IPS-NIHi7 (cell line): ENCODE measurements at regions not wholly inside any gene's neighbourhood (a gene's known extent, or its start where the extent isn't known, plus 50 kb on each side); places are given as distances from the start of the nearest gene placed in this dataset.
"Not testable (repeated sequence)": the region's sequence is repeated elsewhere in the genome, so short reads cannot be mapped to it uniquely, and the experiment has no call there.

Experiments used
- DNase-seq: peaks from one replicate; pipeline ENCODE4 v3.0.0; 2012; ENCODE audit warnings: mixed read lengths; ENCODE audit errors: extremely low spot score

GRCh38 chr9:101861472-101861871 lies 123.0 kb upstream of the GRIN3A start:
- no peak for DNase-seq

DNA sequence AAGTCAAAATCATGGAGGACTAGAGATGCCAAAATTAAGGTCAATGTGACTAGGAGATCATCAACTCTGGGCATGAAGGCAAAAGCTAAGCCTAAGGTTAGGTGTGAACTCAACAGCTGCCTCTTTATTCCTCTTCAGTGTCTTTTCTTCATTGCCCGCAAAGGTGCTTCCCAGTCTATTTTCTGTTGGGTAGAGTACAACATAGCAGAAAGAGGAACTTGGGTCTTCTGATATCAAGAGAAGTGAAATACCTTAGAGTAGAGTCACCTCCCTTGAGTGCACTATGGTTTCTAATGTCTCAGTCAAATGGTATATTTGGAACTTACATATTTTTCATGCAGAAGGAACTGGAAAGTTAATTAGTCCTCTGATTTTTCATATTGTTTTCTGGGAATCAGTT lies 122.5 kb upstream of the GRIN3A start:
- no peak for DNase-seq

GRCh38 chr9:101859620-101860019 lies 121.2 kb upstream of the GRIN3A start:
- DNase-seq: no peak

DNA sequence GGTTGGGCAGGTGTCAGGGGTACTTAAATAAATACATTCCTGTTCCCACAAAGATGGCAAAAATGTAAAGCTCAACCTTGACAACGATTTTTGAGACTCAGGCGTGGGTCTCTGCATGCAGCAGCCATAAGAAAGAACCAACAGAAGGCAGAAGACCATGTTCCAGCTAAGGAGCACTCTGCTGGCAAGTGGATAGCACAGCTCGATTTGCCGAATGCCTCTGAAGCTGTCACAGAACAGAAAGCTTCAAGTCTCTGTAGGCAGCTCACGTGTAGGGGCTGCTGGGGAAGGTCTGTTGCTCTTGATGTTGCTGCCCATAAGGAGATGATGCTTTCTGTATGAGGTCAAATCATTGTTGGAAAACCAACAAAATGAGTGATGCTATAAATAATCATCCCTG lies 119.6 kb upstream of the GRIN3A start:
- no peak for DNase-seq

DNA sequence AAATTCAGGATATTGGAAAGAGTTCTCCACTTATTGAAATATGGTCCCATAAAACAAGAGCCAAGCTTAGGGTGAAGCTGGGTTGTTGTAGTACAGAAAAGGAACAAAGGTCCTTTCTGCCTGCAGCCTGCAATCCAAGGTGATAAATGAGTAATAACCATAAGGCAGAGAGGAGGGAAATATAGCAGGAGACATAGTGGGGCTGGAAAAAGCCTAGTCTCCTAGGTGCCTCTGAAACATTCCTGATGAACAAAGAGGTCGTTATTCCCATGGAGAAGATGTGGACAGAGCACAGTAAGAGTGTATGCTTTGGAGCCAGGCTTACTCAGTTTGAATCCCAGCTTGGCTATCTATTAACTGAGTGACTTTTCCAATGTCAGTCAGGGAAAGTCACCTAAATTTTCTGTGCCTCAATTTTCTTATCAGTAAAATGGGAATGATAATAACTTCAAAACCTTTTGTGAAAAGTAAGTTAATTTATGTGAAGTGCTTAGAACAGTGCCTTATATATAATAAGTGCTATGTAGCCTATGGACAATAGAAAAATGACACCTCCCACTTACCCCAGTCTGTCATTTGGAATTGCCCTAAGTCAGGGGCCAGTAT lies 110.8 kb upstream of the GRIN3A start:
- DNase-seq: no peak

GRCh38 chr9:101848485-101848919 lies 110.1 kb upstream of the GRIN3A start:
- DNase-seq: no peak

GRCh38 chr9:101846161-101846560 lies 107.7 kb upstream of the GRIN3A start:
- no peak for DNase-seq

GRCh38 chr9:101840694-101841188 lies 102.3 kb upstream of the GRIN3A start:
- DNase-seq: no peak

GRCh38 chr9:101838988-101839387 lies 100.5 kb upstream of the GRIN3A start:
- DNase-seq: not testable (repeated sequence)

DNA sequence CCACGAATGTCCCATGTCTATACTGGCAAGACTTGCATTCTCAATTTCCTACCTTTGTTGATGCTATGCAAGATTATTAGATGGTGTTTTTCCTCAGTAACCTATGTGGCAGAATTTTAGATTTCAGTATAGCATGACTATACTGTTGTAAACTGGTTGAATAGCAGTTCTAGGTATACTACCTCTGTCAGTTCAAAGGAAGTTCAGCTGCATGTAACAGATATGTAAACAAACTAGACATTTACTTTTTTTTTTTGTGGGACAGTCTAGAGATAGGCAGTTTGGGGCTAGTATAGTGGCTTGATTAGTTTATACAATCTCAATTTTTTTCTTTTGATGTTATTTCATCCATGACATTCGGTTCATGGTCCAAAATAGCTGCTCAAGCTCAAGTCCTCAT lies 97.6 kb upstream of the GRIN3A start:
- DNase-seq: no peak

- no peak for DNase-seq
These were observed 94.0 kb upstream of the GRIN3A start for GRCh38 chr9:101832486-101832885.

DNA sequence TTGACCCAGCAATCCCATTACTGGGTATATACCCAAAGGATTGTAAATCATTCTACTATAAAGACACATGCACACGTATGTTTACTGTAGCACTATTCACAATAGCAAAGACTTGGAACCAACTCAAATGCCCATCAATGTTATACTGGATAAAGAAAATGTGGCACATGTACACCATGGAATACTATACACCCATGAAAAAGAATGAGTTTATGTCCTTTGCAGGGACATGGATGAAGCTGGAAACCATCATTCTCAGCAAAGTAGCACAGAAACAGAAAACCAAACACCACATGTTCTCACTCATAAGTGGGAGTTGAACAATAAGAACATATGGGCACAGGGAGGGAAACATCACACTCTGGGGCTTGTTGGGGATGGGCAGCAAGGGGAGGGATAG lies 83.0 kb upstream of the GRIN3A start:
- not testable (repeated sequence) for DNase-seq

- DNase-seq: not testable (repeated sequence)
These were observed 82.5 kb upstream of the GRIN3A start for GRCh38 chr9:101820983-101821382.

DNA sequence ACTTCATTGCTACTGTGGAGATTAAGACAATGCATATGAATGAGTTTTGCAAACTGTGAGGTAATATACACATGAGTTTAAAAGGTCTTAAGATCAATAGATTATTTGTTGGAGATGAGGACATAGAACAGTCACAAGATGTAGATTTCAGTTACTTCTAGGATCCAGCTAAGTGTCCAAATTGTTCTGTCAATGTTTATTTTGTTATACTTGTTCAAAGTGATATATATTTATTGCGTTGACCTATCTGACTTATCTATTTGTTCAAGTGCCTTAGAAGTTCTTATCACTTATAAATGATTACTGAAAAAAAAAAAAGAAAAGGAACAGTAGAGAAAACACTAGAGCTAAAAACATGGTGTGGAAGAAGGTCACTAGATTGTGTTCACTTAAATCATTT lies 75.6 kb upstream of the GRIN3A start:
- no peak for DNase-seq

GRCh38 chr9:101807879-101808278 lies 69.4 kb upstream of the GRIN3A start:
- not testable (repeated sequence) for DNase-seq

GRCh38 chr9:101796044-101796443 lies 57.6 kb upstream of the GRIN3A start:
- no peak for DNase-seq

- DNase-seq: no peak
These were observed 56.7 kb upstream of the GRIN3A start for GRCh38 chr9:101795147-101795546.

- DNase-seq: no peak
These were observed 54.0 kb upstream of the GRIN3A start for GRCh38 chr9:101792475-101792874.

DNA sequence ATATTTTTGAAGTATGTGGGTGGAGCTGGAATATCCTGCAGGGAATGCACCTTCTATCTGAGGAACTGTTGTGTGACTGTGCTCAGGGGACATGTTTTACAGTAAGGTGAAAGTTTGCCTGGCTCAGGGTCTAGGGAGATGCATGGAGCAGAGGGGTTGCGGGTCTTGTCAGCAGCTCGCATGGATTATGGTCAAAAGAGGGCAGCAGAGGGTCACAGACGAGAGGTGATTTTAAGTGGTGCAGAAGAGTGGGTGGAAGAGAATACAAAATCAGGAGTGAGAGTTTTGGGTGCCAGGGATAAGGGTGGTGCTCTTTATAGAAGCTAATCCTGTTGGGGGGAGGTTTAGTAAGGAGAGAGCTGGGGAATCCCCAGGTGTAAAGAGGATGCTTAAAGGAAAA lies 53.5 kb upstream of the GRIN3A start:
- DNase-seq: peak; percentile 51

DNA sequence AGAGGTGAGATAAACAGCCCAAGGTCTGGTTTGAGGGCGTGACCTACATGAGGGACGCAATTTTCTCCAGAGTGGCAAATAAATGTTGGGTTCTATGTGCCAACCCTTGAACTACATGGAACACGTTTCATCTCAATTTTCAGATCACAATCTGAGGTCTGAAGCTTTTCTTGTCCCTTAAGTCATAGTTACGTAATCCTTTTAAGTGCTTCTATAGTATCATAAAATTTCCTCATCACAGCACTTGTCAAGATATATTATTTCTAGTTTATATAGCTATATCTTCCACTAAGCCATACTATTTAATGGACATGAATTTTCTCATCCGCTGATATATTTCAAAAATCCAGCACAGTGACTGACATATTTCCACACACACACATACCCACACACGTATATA lies 53.1 kb upstream of the GRIN3A start:
- DNase-seq: no peak
